ENCODE measurements at regions not wholly inside any gene's neighbourhood (a gene's known extent, or its start where the extent isn't known, plus 50 kb on each side); places are given as distances from the start of the nearest gene placed in this dataset.

- H3K36me3 ChIP-seq (ENCODE audit: control insufficient read depth in 2 of 4, insufficient read depth in 4 of 4, low read length in 3 of 4): no peaks in the 10 kb centered on the region
- H3K9me3 ChIP-seq (ENCODE audit: insufficient read depth in 2 of 2, low read depth in 1 of 2, low read length in 1 of 2): no peaks in the 10 kb centered on the region
- H3K23me2 ChIP-seq (ENCODE audit: low read depth, low read length): no peaks in the 10 kb centered on the region
- DNase-seq (ENCODE audit: low read depth in 1 of 2, low spot score in 2 of 2) (no peak), FAIRE-seq (no peak)
- H2AK5ac ChIP-seq (ENCODE audit: low read depth, low read length): no peak overlapping the region
- no peak overlapping the region for H3K4me3 ChIP-seq (ENCODE audit: extremely low read depth in 1 of 4, insufficient read depth in 2 of 4, low read depth in 3 of 4, low read length in 4 of 4)
- ChIA-PET POLR2A (ENCODE audit: partially characterized antibody) (interaction anchor here (1.5 to 3.9 kb wide), 3 partner anchors 11 to 60 kb away, joined by 5 to 16 read pairs (median 6); partner anchors contain the start of gene SLC39A10), CTCF (ENCODE audit: partially characterized antibody) (interaction anchor here (0.7 to 2.8 kb wide), 4 partner anchors 10 to 58 kb away, joined by 3 to 9 read pairs (median 3); no protein-coding TSS in a partner anchor)
- no peak overlapping the region for H3K18ac ChIP-seq (ENCODE audit: extremely low read depth, low read length)
- peaks cover 0 to 15% (median 7%) of the 10 kb centered on the region in 4 experiments; a peak in 5 of 7 replicates for H3K4me1 ChIP-seq (replicated peaks in 1 of 4; ENCODE audit: control insufficient read depth in 3 of 4, insufficient read depth in 4 of 4, low read length in 3 of 4)
- H3K56ac ChIP-seq (replicated peaks; ENCODE audit: insufficient read length, low read depth, low read length): no peak overlapping the region
- H3K4ac ChIP-seq (replicated peaks; ENCODE audit: insufficient read length, low read depth, low read length): no peak overlapping the region
- no peak overlapping the region for H2AFZ ChIP-seq (ENCODE audit: low read length)
- H3K9ac ChIP-seq (replicated peaks in 1 of 4; ENCODE audit: extremely low read depth in 1 of 4, low read depth in 3 of 4, low read length in 3 of 4): no peak overlapping the region
- no peak overlapping the region for H2BK20ac ChIP-seq (ENCODE audit: low read length)
- no peak overlapping the region for H2BK12ac ChIP-seq (ENCODE audit: low read depth, low read length)
- no peak overlapping the region for H4K91ac ChIP-seq (replicated peaks; ENCODE audit: insufficient read length, low read length)
- no peak overlapping the region for H3K27ac ChIP-seq (ENCODE audit: low read depth, low read length)
- peaks cover 3% of the 10 kb centered on the region; the same call in 1 of the 2 replicates for H3K79me1 ChIP-seq (ENCODE audit: low read depth, low read length)
- no peak overlapping the region for H3K14ac ChIP-seq (ENCODE audit: insufficient read length)
- no peak overlapping the region for H4K5ac ChIP-seq (ENCODE audit: insufficient read length, low read depth, low read length)
- WGBS, 2 experiments (ENCODE audit: extremely low coverage in 1 of 2, insufficient coverage in 1 of 2, insufficient read length in 1 of 2, insufficient replicate concordance in 2 of 2, low coverage in 1 of 2, low lambda C conversion rate in 2 of 2, missing lambda C conversion rate in 1 of 2): 95% methylated on average over 3 of the region's 3 CpGs; no CpG with 5 or more reads in 1 of the 2 experiments
- H4K8ac ChIP-seq (ENCODE audit: extremely low read depth, insufficient read depth, low read length): no peak overlapping the region
- peaks cover 4 to 64% of the 10 kb centered on the region in 2 experiments; a peak in 3 of 4 replicates for H3K79me2 ChIP-seq (ENCODE audit: control insufficient read depth in 1 of 2, insufficient read depth in 2 of 2, low read length in 2 of 2)
- no peak overlapping the region for H3K23ac ChIP-seq (ENCODE audit: insufficient read length)
- no peaks in the 10 kb centered on the region for H3K27me3 ChIP-seq (replicated peaks in 1 of 4; ENCODE audit: control insufficient read depth in 3 of 4, extremely low read depth in 1 of 4, insufficient read depth in 3 of 4, low read length in 3 of 4)
- H4K20me1 ChIP-seq (replicated peaks in 1 of 2; ENCODE audit: control insufficient read depth in 1 of 2, insufficient read depth in 2 of 2, low read length in 2 of 2): no peaks in the 10 kb centered on the region
- no peak overlapping the region for H3K4me2 ChIP-seq (ENCODE audit: insufficient read depth in 1 of 2, low read depth in 2 of 2, low read length in 2 of 2)
- no peak overlapping the region for H2BK5ac ChIP-seq (ENCODE audit: low read depth, low read length)
- H2BK15ac ChIP-seq (ENCODE audit: low read length): no peak overlapping the region
- no peak overlapping the region for H2BK120ac ChIP-seq (replicated peaks; ENCODE audit: low read depth, low read length)
- TF ChIP-seq HDAC2 (IDR thresholded peaks at IDR 0.05; ENCODE audit: borderline replicate concordance in 1 of 2, low read depth in 2 of 2, low read length in 2 of 2) (no peak), TCF12 (IDR thresholded peaks at IDR 0.05; ENCODE audit: low read depth, low read length) (no peak)
Observed at GRCh38 chr2:195596840-195597239, 60.2 kb upstream of the SLC39A10 start.
